ENCODE measurements at regions not wholly inside any gene's neighbourhood (a gene's known extent, or its start where the extent isn't known, plus 50 kb on each side); places are given as distances from the start of the nearest gene placed in this dataset.

- no peak for TF ChIP-seq CTCF (conservative IDR thresholded peaks at IDR 0.05; ENCODE audit: control insufficient read depth, insufficient read depth, low read depth, low read length)
Observed at GRCh38 chr10:8262317-8262716, 207.8 kb downstream of the GATA3 start.

GRCh38 chr10:8269976-8270375, 215.5 kb downstream of the GATA3 start:
- no peak for TF ChIP-seq CTCF (conservative IDR thresholded peaks at IDR 0.05; ENCODE audit: control insufficient read depth, insufficient read depth, low read depth, low read length)
- no peak overlapping the region for H3K4me3 ChIP-seq (ENCODE audit: control insufficient read depth, low read depth, low read length)
- no peak for DNase-seq (ENCODE audit: low read depth)

More at GRCh38 chr10:8262317-8262716, 207.8 kb downstream of the GATA3 start:
- DNase-seq (ENCODE audit: low read depth) = no peak
- H3K4me3 ChIP-seq (ENCODE audit: control insufficient read depth, low read depth, low read length) = no peak overlapping the region

- no peak for DNase-seq (ENCODE audit: low read depth)
- no peak overlapping the region for H3K4me3 ChIP-seq (ENCODE audit: control insufficient read depth, low read depth, low read length)
- no peak for TF ChIP-seq CTCF (conservative IDR thresholded peaks at IDR 0.05; ENCODE audit: control insufficient read depth, insufficient read depth, low read depth, low read length)
Observed at GRCh38 chr10:8272794-8273425, 218.4 kb downstream of the GATA3 start.

- no peak overlapping the region for H3K4me3 ChIP-seq (ENCODE audit: control insufficient read depth, low read depth, low read length)
- DNase-seq (ENCODE audit: low read depth) = no peak
- TF ChIP-seq CTCF (conservative IDR thresholded peaks at IDR 0.05; ENCODE audit: control insufficient read depth, insufficient read depth, low read depth, low read length) = no peak
Observed at GRCh38 chr10:8273749-8274148, 219.3 kb downstream of the GATA3 start.

- H3K4me3 ChIP-seq (ENCODE audit: control insufficient read depth, low read depth, low read length) = no peak overlapping the region
- DNase-seq (ENCODE audit: low read depth) = no peak
- TF ChIP-seq CTCF (conservative IDR thresholded peaks at IDR 0.05; ENCODE audit: control insufficient read depth, insufficient read depth, low read depth, low read length) = no peak
Observed at GRCh38 chr10:8275911-8276310, 221.4 kb downstream of the GATA3 start.

GRCh38 chr10:8278099-8278498, 223.6 kb downstream of the GATA3 start:
- no peak for TF ChIP-seq CTCF (conservative IDR thresholded peaks at IDR 0.05; ENCODE audit: control insufficient read depth, insufficient read depth, low read depth, low read length)
- DNase-seq (ENCODE audit: low read depth) = no peak
- H3K4me3 ChIP-seq (ENCODE audit: control insufficient read depth, low read depth, low read length) = no peak overlapping the region

GRCh38 chr10:8279598-8279997, 225.1 kb downstream of the GATA3 start:
- H3K4me3 ChIP-seq (ENCODE audit: control insufficient read depth, low read depth, low read length) = no peak overlapping the region
- no peak for DNase-seq (ENCODE audit: low read depth)
- TF ChIP-seq CTCF (conservative IDR thresholded peaks at IDR 0.05; ENCODE audit: control insufficient read depth, insufficient read depth, low read depth, low read length) = no peak
